ENCODE measurements at regions not wholly inside any gene's neighbourhood (a gene's known extent, or its start where the extent isn't known, plus 50 kb on each side); places are given as distances from the start of the nearest gene placed in this dataset.
"Not testable (repeated sequence)": the region's sequence is repeated elsewhere in the genome, so short reads cannot be mapped to it uniquely, and the experiment has no call there.

DNA sequence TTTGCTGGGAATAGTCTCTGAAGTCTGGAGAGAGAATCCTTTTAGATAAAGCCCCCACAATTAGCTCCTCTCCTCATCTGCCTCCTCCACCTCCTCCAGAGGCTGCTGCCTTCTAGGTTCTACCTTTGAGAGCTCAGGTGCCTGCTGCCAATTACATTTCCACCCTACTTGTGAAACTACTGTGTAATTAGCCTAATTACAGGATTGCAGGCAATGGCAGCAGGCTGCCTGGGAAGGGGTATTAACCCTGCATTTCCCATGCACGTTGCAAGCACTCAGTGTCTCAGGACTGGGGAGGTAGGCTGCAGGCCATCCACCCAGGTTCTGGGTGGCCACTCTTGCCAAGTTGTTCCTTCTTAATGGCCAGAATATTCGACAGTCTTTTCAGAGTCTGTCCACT lies 215.6 kb upstream of the ZNF217 start:
- Histone ChIP-seq H2AFZ (no peak overlapping the region), H3K27me3 (ENCODE audit: control insufficient read depth, insufficient read depth, low read length) (no peaks in the 10 kb centered on the region), H3K79me2 (no peaks in the 10 kb centered on the region), H3K27ac (no peak overlapping the region), H3K4me3 (ENCODE audit: low read depth, low read length) (no peak overlapping the region), H3K4me2 (ENCODE audit: low read length) (no peak overlapping the region), H3K9me3 (ENCODE audit: control insufficient read depth, low read length) (no peaks in the 10 kb centered on the region), H3K36me3 (ENCODE audit: control insufficient read depth, insufficient read depth, low read length) (no peaks in the 10 kb centered on the region), H3K4me1 (peaks cover 6% of the 10 kb centered on the region), H3K9ac (no peak overlapping the region)
- TF ChIP-seq, protein P1, sequence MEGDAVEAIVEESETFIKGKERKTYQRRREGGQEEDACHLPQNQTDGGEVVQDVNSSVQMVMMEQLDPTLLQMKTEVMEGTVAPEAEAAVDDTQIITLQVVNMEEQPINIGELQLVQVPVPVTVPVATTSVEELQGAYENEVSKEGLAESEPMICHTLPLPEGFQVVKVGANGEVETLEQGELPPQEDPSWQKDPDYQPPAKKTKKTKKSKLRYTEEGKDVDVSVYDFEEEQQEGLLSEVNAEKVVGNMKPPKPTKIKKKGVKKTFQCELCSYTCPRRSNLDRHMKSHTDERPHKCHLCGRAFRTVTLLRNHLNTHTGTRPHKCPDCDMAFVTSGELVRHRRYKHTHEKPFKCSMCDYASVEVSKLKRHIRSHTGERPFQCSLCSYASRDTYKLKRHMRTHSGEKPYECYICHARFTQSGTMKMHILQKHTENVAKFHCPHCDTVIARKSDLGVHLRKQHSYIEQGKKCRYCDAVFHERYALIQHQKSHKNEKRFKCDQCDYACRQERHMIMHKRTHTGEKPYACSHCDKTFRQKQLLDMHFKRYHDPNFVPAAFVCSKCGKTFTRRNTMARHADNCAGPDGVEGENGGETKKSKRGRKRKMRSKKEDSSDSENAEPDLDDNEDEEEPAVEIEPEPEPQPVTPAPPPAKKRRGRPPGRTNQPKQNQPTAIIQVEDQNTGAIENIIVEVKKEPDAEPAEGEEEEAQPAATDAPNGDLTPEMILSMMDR (IDR thresholded peaks at IDR 0.05): no peak

DNA sequence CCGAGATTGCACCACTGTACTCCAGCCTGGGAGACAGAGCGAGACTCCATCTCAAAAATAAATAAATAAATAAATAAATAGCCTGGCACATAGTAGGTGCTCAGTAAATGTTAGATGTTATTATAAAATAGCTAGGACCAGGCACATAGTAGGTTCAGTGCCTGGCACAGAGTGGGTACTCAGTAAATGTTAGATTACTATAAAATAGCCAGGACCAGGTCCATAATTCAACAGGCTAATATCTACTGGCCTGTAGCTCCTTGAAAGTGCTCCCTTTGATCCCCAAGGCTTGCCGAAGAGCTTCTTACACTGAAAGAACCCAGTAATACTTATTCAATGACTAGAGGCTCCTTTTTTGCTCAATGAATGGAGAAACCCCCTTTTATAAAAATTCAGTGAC lies 215.1 kb upstream of the ZNF217 start:
- no peaks in the 10 kb centered on the region for H3K27me3 ChIP-seq (ENCODE audit: control insufficient read depth, insufficient read depth, low read length)
- H2AFZ ChIP-seq: no peak overlapping the region
- no peaks in the 10 kb centered on the region for H3K9me3 ChIP-seq (ENCODE audit: control insufficient read depth, low read length)
- TF ChIP-seq, protein P1 (IDR thresholded peaks at IDR 0.05): no peak
- H3K36me3 ChIP-seq (ENCODE audit: control insufficient read depth, insufficient read depth, low read length): no peaks in the 10 kb centered on the region
- no peak overlapping the region for H3K4me2 ChIP-seq (ENCODE audit: low read length)
- no peaks in the 10 kb centered on the region for H3K79me2 ChIP-seq
- H3K27ac ChIP-seq: no peak overlapping the region
- H3K4me3 ChIP-seq (ENCODE audit: low read depth, low read length): no peak overlapping the region
- H3K9ac ChIP-seq: no peak overlapping the region
- peaks cover 6% of the 10 kb centered on the region for H3K4me1 ChIP-seq

DNA sequence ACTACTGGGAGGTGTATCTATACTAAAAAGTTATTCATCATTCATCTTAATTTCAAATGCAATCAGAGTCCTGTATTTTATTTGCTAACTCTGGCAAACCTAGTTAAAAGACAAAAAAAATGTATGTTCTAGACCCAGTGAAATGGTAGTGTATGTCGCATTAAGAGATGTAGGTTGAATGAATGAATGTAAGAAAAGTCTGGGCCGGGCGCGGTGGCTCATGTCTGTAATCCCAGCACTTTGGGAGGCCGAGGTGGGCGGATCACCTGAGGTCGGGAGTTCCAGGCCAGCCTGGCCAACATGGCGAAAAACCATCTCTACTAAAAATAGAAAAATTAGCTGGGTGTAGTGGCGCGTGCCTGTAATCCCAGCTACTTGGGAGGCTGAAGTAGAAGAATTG lies 214.7 kb upstream of the ZNF217 start:
- H3K4me1 ChIP-seq; H3K9ac ChIP-seq; H3K79me2 ChIP-seq; H3K27me3 ChIP-seq (ENCODE audit: control insufficient read depth, insufficient read depth, low read length); H3K9me3 ChIP-seq (ENCODE audit: control insufficient read depth, low read length); H3K4me3 ChIP-seq (ENCODE audit: low read depth, low read length); H2AFZ ChIP-seq; H3K36me3 ChIP-seq (ENCODE audit: control insufficient read depth, insufficient read depth, low read length); H3K4me2 ChIP-seq (ENCODE audit: low read length); H3K27ac ChIP-seq: not testable (repeated sequence)

DNA sequence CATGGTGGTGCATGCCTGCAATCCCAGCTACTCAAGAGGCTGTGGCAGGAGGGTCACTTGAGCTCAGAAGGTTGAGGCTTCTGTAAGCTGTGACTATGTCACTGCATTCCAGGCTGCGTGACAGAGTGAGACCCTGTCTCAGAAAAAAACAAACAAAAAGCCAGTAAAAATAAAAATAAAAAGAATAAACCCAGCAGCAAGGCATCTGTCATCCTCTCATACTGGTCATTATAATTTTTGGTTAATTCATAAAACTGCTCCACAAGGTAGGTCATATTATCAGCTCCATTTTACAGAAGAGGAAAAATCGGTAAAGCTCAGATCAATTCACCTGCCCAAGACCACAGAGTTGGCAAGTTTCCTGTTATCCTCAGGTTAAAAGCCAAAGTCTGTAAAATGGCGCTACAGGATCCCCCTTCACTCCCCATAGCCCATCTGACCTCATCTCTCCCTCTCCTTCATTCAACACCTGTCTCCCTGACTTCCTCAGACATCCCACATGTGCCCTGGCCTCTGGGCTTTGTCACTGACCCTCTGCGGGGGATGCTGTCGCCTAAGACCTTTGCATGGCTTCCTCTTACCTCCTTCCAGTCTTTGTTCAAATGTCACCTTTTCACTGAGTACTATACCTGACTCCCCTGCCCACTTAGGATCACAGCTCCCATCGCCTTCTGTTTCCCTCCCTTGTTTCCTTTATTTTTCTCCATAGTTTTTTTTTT lies 213.2 kb upstream of the ZNF217 start:
- no peak overlapping the region for H3K9ac ChIP-seq
- no peaks in the 10 kb centered on the region for H3K9me3 ChIP-seq (ENCODE audit: control insufficient read depth, low read length)
- no peaks in the 10 kb centered on the region for H3K79me2 ChIP-seq
- H2AFZ ChIP-seq: no peak overlapping the region
- H3K4me2 ChIP-seq (ENCODE audit: low read length): no peak overlapping the region
- TF ChIP-seq, protein P1 (IDR thresholded peaks at IDR 0.05): no peak
- peaks cover 6% of the 10 kb centered on the region for H3K4me1 ChIP-seq
- H3K27me3 ChIP-seq (ENCODE audit: control insufficient read depth, insufficient read depth, low read length): no peaks in the 10 kb centered on the region
- no peak overlapping the region for H3K27ac ChIP-seq
- no peaks in the 10 kb centered on the region for H3K36me3 ChIP-seq (ENCODE audit: control insufficient read depth, insufficient read depth, low read length)
- H3K4me3 ChIP-seq (ENCODE audit: low read depth, low read length): no peak overlapping the region

DNA sequence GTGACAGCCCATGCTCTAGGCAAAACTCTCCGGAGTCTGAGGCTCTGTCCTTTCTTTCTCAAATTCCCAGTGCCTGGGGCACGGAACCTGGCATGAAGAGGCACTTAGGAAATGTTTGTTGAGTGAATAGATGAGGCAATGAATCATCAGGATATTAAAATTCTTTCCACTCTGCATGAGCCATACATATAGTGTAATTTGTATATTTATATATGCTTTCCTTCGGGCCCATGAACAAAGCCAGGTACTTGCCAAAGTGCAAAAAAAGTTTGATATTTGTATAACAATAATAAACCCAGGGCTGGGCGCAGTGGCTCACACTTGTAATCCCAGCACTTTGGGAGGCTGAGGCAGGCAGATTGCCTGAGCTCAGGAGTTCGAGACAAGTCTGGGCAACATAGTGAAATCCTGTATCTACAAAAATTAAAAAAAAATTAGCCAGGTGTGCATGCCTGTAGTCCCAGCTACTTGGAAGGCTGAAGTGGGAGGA lies 212.3 kb upstream of the ZNF217 start:
- H2AFZ ChIP-seq: peak overlapping the region; percentile 82
- H3K79me2 ChIP-seq: no peaks in the 10 kb centered on the region
- peaks cover 6% of the 10 kb centered on the region for H3K4me1 ChIP-seq

More for the DNA sequence above, 212.3 kb upstream of the ZNF217 start:
- Histone ChIP-seq H3K9me3 (ENCODE audit: control insufficient read depth, low read length) (no peaks in the 10 kb centered on the region), H3K27ac (no peak overlapping the region), H3K27me3 (ENCODE audit: control insufficient read depth, insufficient read depth, low read length) (no peaks in the 10 kb centered on the region), H3K36me3 (ENCODE audit: control insufficient read depth, insufficient read depth, low read length) (no peaks in the 10 kb centered on the region), H3K9ac (no peak overlapping the region), H3K4me3 (ENCODE audit: low read depth, low read length) (no peak overlapping the region), H3K4me2 (ENCODE audit: low read length) (no peak overlapping the region)
- TF ChIP-seq, protein P1 (IDR thresholded peaks at IDR 0.05): no peak

Measured in parathyroid adenoma (tissue), 2 donors.